Ishikawa (cell line): ENCODE measurements at regions not wholly inside any gene's neighbourhood (a gene's known extent, or its start where the extent isn't known, plus 50 kb on each side); places are given as distances from the start of the nearest gene placed in this dataset.

Source experiments
- CEBPB ChIP-seq: IDR thresholded peaks from 2 replicates; pipeline ENCODE4 v1.6.1; 2012
- CREB1 ChIP-seq: IDR thresholded peaks from 2 replicates; pipeline ENCODE4 v1.6.1; 2012; ENCODE audit warnings: low read depth
- EGR1 ChIP-seq: IDR thresholded peaks from 2 replicates; pipeline ENCODE4 v1.6.1; 2012
- EP300 ChIP-seq: IDR thresholded peaks from 2 replicates; pipeline ENCODE4 v1.6.1; 2012; ENCODE audit warnings: borderline replicate concordance
- FOXM1 ChIP-seq: IDR thresholded peaks from 2 replicates; pipeline ENCODE4 v1.6.1; 2012; ENCODE audit warnings: low read depth, borderline replicate concordance
- MAX ChIP-seq: IDR thresholded peaks from 2 replicates; pipeline ENCODE4 v1.6.1; 2012
- NFIC ChIP-seq: IDR thresholded peaks from 2 replicates; pipeline ENCODE4 v1.6.1; 2012
- RAD21 ChIP-seq: IDR thresholded peaks from 2 replicates; pipeline ENCODE4 v1.6.1; 2012; ENCODE audit warnings: low read depth
- REST ChIP-seq: IDR thresholded peaks from 2 replicates; pipeline ENCODE4 v1.6.1; 2012; ENCODE audit warnings: low read depth, mild to moderate bottlenecking
- TAF1 ChIP-seq: IDR thresholded peaks from 2 replicates; pipeline ENCODE4 v1.6.1; 2012; ENCODE audit warnings: low read depth, mild to moderate bottlenecking
- TCF12 ChIP-seq: IDR thresholded peaks from 2 replicates; pipeline ENCODE4 v1.6.1; 2012; ENCODE audit warnings: low read depth
- TEAD4 ChIP-seq: IDR thresholded peaks from 2 replicates; pipeline ENCODE4 v1.6.1; 2012
- USF1 ChIP-seq: IDR thresholded peaks from 2 replicates; pipeline ENCODE4 v1.6.1; 2012
- YY1 ChIP-seq: IDR thresholded peaks from 2 replicates; pipeline ENCODE4 v1.6.1; 2012; ENCODE audit warnings: low read depth
- ZBTB7A ChIP-seq: IDR thresholded peaks from 2 replicates; pipeline ENCODE4 v1.6.1; 2012; ENCODE audit warnings: low read depth

- TF ChIP-seq EGR1: no peak
- TF ChIP-seq TEAD4: no peak
- TF ChIP-seq TAF1: no peak
- no peak for TF ChIP-seq REST
These were observed 128.4 kb downstream of the GALC start for GRCh38 chr14:87864356-87865270.

GRCh38 chr14:87863047-87863446, 129.9 kb downstream of the GALC start:
- TF ChIP-seq TCF12 (no peak), CREB1 (no peak), USF1 (no peak), RAD21 (no peak), TEAD4 (no peak), TAF1 (no peak), FOXM1 (no peak), YY1 (no peak), EP300 (no peak), ZBTB7A (no peak)

GRCh38 chr14:87852107-87852506, 140.9 kb downstream of the GALC start:
- TF ChIP-seq EP300 (no peak), TAF1 (no peak), EGR1 (no peak), FOXM1 (no peak), CEBPB (no peak), USF1 (no peak), MAX (no peak), CREB1 (no peak), YY1 (no peak), TEAD4 (no peak), TCF12 (no peak), REST (no peak), NFIC (no peak), RAD21 (no peak), ZBTB7A (no peak)

- no peak for TF ChIP-seq RAD21
These were observed 141.8 kb downstream of the GALC start for GRCh38 chr14:87851190-87851589.

GRCh38 chr14:87847216-87847755, 145.7 kb downstream of the GALC start:
- TF ChIP-seq RAD21 (no peak), CEBPB (no peak), MAX (no peak)

GRCh38 chr14:87840906-87841305, 152.1 kb downstream of the GALC start:
- no peak for TF ChIP-seq ZBTB7A
- TF ChIP-seq TAF1: no peak
- TF ChIP-seq YY1: no peak
- no peak for TF ChIP-seq FOXM1
- TF ChIP-seq EP300: no peak

- no peak for TF ChIP-seq ZBTB7A
- no peak for TF ChIP-seq CREB1
- no peak for TF ChIP-seq CEBPB
- no peak for TF ChIP-seq REST
- TF ChIP-seq TAF1: no peak
- no peak for TF ChIP-seq EP300
- TF ChIP-seq MAX: no peak
- TF ChIP-seq YY1: no peak
- no peak for TF ChIP-seq TCF12
- TF ChIP-seq EGR1: no peak
- no peak for TF ChIP-seq TEAD4
- no peak for TF ChIP-seq RAD21
- TF ChIP-seq NFIC: no peak
- TF ChIP-seq FOXM1: no peak
- TF ChIP-seq USF1: no peak
These were observed 154.1 kb downstream of the GALC start for GRCh38 chr14:87838931-87839330.
